K562 (cell line): ENCODE measurements at regions not wholly inside any gene's neighbourhood (a gene's known extent, or its start where the extent isn't known, plus 50 kb on each side); places are given as distances from the start of the nearest gene placed in this dataset.

Source experiments
- ATAC-seq: fragments of 200-7000 bp; cut with Tn5 transposase; 3 replicates; pipeline ENCODE4 v1.9.1; 2020; ENCODE audit warnings: moderate library complexity
- BruUV-seq: library from RNA; stranded (reverse); fragments of 400-500 nt; replicated peaks from 2 replicates; lab custom pipeline; 2021; lab: Mats Ljungman, UMichigan
- CTCF ChIA-PET: fragments of 300-600 bp; formaldehyde crosslinking; extraction: SDS; loops from one replicate; lab custom pipeline; 2021; ENCODE audit warnings: low intra/inter-chr PET ratio; lab: Yijun Ruan, JAX
- POLR2A ChIA-PET: fragments of 300-600, 350-650 bp; sonication (Branson Sonifier 250); formaldehyde crosslinking; extraction: SDS; loops from one replicate; lab custom pipeline; 2021; ENCODE audit warnings: antibody characterized with exemption, inconsistent platforms; lab: Yijun Ruan, JAX
- DNase-seq, 4 experiments: peaks; one replicate each; pipeline versions ENCODE4 v3.0.0 to v3.0.0-alpha.2; 2011 to 2018; ENCODE audit warnings: low spot score in 3 of 4, mixed read lengths in 3 of 4; ENCODE audit errors: extremely low read depth in 1 of 4
- FAIRE-seq: peaks from 2 replicates; lab custom pipeline; 2011; peaks lifted over from hg19 to GRCh38; lab: Jason Lieb, UNC
- H2AFZ ChIP-seq: 2 replicates; pipeline ENCODE4 v1.6.0; 2011; ENCODE audit warnings: low read depth, low read length, control low read depth, inconsistent platforms
- H3K27ac ChIP-seq: fragments of 200-600 bp; 3 replicates; pipeline ENCODE4 v1.8.0; 2011; ENCODE audit warnings: low read depth, mild to moderate bottlenecking, control low read depth, inconsistent platforms, low read length, moderate library complexity, mixed read lengths; ENCODE audit errors: extremely low read depth
- H3K27me3 ChIP-seq, 2 experiments: fragments of 300-600 bp in 1 of 2; 2 replicates in 1 of 2; 3 replicates in 1 of 2; pipeline versions ENCODE4 v1.6.0 to v1.8.0; 2011; ENCODE audit warnings: inconsistent platforms in 2 of 2, low read length in 2 of 2, mild to moderate bottlenecking in 1 of 2, mixed read lengths in 1 of 2, moderate library complexity in 1 of 2; ENCODE audit not compliant: control insufficient read depth in 2 of 2, insufficient read depth in 2 of 2
- H3K36me3 ChIP-seq: fragments of 300-600 bp; 3 replicates; pipeline ENCODE4 v1.8.0; 2011; ENCODE audit warnings: mild to moderate bottlenecking, low read length, inconsistent platforms; ENCODE audit not compliant: control insufficient read depth, insufficient read depth
- H3K4me1 ChIP-seq, 2 experiments: fragments of 200-600 bp in 1 of 2; replicated peaks in 1 of 2; 2 replicates in 1 of 2; 3 replicates in 1 of 2; pipeline versions ENCODE4 v1.5.1 to v1.8.0; 2011; ENCODE audit warnings: inconsistent platforms in 2 of 2, low read length in 2 of 2, mild to moderate bottlenecking in 1 of 2, mixed read lengths in 1 of 2, moderate library complexity in 1 of 2; ENCODE audit not compliant: control insufficient read depth in 2 of 2, insufficient read depth in 2 of 2
- H3K4me2 ChIP-seq: 2 replicates; pipeline ENCODE4 v1.6.1; 2011; ENCODE audit warnings: low read length, control low read depth, inconsistent platforms, mixed read lengths; ENCODE audit not compliant: insufficient read depth
- H3K4me3 ChIP-seq: fragments of 200-600 bp; sonication (generic), shearing (Covaris generic); 2 replicates; pipeline ENCODE4 v1.5.1; 2016; ENCODE audit warnings: control low read depth, inconsistent platforms
- H3K79me2 ChIP-seq: fragments of 200-600 bp; 3 replicates; pipeline ENCODE4 v1.8.0; 2011; ENCODE audit warnings: low read length, inconsistent platforms; ENCODE audit not compliant: control insufficient read depth, insufficient read depth
- H3K9ac ChIP-seq, 2 experiments: 2 replicates each; pipeline versions ENCODE4 v1.6.0 to v1.6.1; 2011; ENCODE audit warnings: low read depth in 2 of 2, low read length in 2 of 2, control low read depth in 1 of 2, inconsistent platforms in 1 of 2, mild to moderate bottlenecking in 1 of 2, mixed read lengths in 1 of 2; ENCODE audit not compliant: insufficient read depth in 1 of 2
- H3K9me1 ChIP-seq: one replicate; pipeline ENCODE4 v1.6.0; 2011; ENCODE audit warnings: inconsistent platforms, mild to moderate bottlenecking, low read length, moderate library complexity; ENCODE audit not compliant: control insufficient read depth, insufficient read depth
- H3K9me3 ChIP-seq: replicated peaks from 2 replicates; pipeline ENCODE4 v1.5.1; 2011; ENCODE audit warnings: low read depth, low read length, inconsistent platforms; ENCODE audit not compliant: control insufficient read depth, insufficient read depth
- H4K20me1 ChIP-seq: replicated peaks from 2 replicates; pipeline ENCODE4 v1.6.1; 2011; ENCODE audit warnings: low read length, inconsistent platforms, mixed read lengths; ENCODE audit not compliant: control insufficient read depth, insufficient read depth
- ATF2 ChIP-seq: sonication (generic); formaldehyde crosslinking; IDR thresholded peaks from 2 replicates; pipeline ENCODE4 v1.8.1; 2022; ENCODE audit warnings: missing genetic modification reagents
- CEBPB ChIP-seq: fragments of 450-650 bp; IDR thresholded peaks from 2 replicates; pipeline ENCODE4 v1.6.1; 2016; ENCODE audit warnings: missing genetic modification characterization, missing compliant biosample characterization
- KAT7 ChIP-seq: sonication (generic); formaldehyde crosslinking; IDR thresholded peaks from 2 replicates; pipeline ENCODE4 v1.8.0; 2022; ENCODE audit warnings: missing genetic modification reagents, mild to moderate bottlenecking, borderline replicate concordance
- LARP7 ChIP-seq: fragments of 450-650 bp; IDR thresholded peaks from 2 replicates; pipeline ENCODE4 v1.6.1; 2016
- NCOA4 ChIP-seq: fragments of 450-650 bp; IDR thresholded peaks from 2 replicates; pipeline ENCODE4 v1.6.1; 2018; ENCODE audit warnings: mild to moderate bottlenecking; ENCODE audit not compliant: partially characterized antibody
- RNF219 ChIP-seq: fragments of 250-450 bp; sonication (Bioruptor Pico); IDR thresholded peaks from 2 replicates; pipeline ENCODE4 v1.5.0; 2022; ENCODE audit warnings: mild to moderate bottlenecking
- SMARCA5 ChIP-seq: fragments of 450-650 bp; IDR thresholded peaks from 2 replicates; pipeline ENCODE4 v1.6.1; 2016
- SNIP1 ChIP-seq: fragments of 450-650 bp; IDR thresholded peaks from 2 replicates; pipeline ENCODE4 v1.7.1; 2017; ENCODE audit warnings: low read depth, mild to moderate bottlenecking
- SREBF2 ChIP-seq: sonication (generic); formaldehyde crosslinking; IDR thresholded peaks from 2 replicates; pipeline ENCODE4 v1.4.0; 2020; ENCODE audit warnings: mild to moderate bottlenecking, missing genetic modification reagents
- SRSF9 ChIP-seq: fragments of 200-400 bp; formaldehyde crosslinking; IDR thresholded peaks from 2 replicates; pipeline ENCODE4 v1.6.1; 2017; ENCODE audit warnings: low read depth, low read length, borderline replicate concordance
- THAP7 ChIP-seq: fragments of 250-450 bp; sonication (Bioruptor Pico); IDR thresholded peaks from 2 replicates; pipeline ENCODE4 v1.5.0; 2021
- ZHX1 ChIP-seq: fragments of 150-350 bp; conservative IDR thresholded peaks from 2 replicates; pipeline ENCODE4 v1.6.1; 2014; ENCODE audit warnings: low read length
- ZKSCAN1 ChIP-seq: fragments of 150-350 bp; IDR thresholded peaks from 2 replicates; pipeline ENCODE4 v1.6.1; 2016; ENCODE audit warnings: low read depth, low read length
- ZKSCAN8 ChIP-seq: fragments of 200-800 bp; sonication (Bioruptor generic); IDR thresholded peaks from 2 replicates; pipeline ENCODE4 v1.6.1; 2016; ENCODE audit warnings: missing genetic modification characterization, missing compliant biosample characterization
- ZNF197 ChIP-seq: fragments of 200-800 bp; sonication (Bioruptor generic); IDR thresholded peaks from 2 replicates; pipeline ENCODE4 v1.6.1; 2016; ENCODE audit warnings: low read depth, missing genetic modification characterization, missing compliant biosample characterization
- ZNF41 ChIP-seq: fragments of 250-450 bp; sonication (Bioruptor Pico); conservative IDR thresholded peaks from 2 replicates; pipeline ENCODE4 v1.4.0; 2020; ENCODE audit warnings: mild to moderate bottlenecking
- WGBS: fragments of 100-300 bp; shearing (Covaris generic); methylation state at CpG from one replicate; pipeline ENCODE4 v1.1.6; 2016; ENCODE audit warnings: low coverage, mixed read lengths; ENCODE audit not compliant: insufficient coverage; ENCODE audit errors: missing lambda C conversion rate; 5-methylcytosine and 5-hydroxymethylcytosine counted together
- in situ Hi-C: fragments of 300-500 bp; cut with MboI; formaldehyde crosslinking; loops from 4 replicates; pipeline ENCODE4 v1.15.0; 2018; ENCODE audit warnings: inconsistent platforms, mixed read lengths
- intact Hi-C: fragments of 100-400 bp; cut with micrococcal nuclease; formaldehyde crosslinking; loops from 2 replicates; pipeline ENCODE4 v1.14.2; 2022

GRCh38 chr10:10310498-10310897 is 707.2 kb upstream of the CELF2 start:
- Histone ChIP-seq H3K36me3 (no peaks in the 10 kb centered on the region), H3K27ac (no peak overlapping the region), H3K4me3 (no peak overlapping the region), H2AFZ (no peak overlapping the region), H3K9me3 (no peaks in the 10 kb centered on the region; the same call in 1 of the 2 replicates), H3K79me2 (no peaks in the 10 kb centered on the region), H3K4me2 (no peak overlapping the region), H3K9ac (no peak overlapping the region), H3K4me1 (no peaks in the 10 kb centered on the region), H4K20me1 (no peaks in the 10 kb centered on the region), H3K9me1 (no peaks in the 10 kb centered on the region), H3K27me3 (no peaks in the 10 kb centered on the region)
- 0% methylated on average over 1 of the region's 1 CpG for WGBS
- ChIA-PET CTCF (no interaction called here), POLR2A (interaction anchor here (0.6 kb wide), 1 partner anchor 728 kb away, joined by 3 read pairs; no protein-coding TSS in a partner anchor)
- DNase-seq (no peak), FAIRE-seq (no peak), ATAC-seq (no peak)
- in situ Hi-C loops: no loop called here
- BruUV-seq: no TSS peak
- intact Hi-C loops: no loop called here
- TF ChIP-seq LARP7: no peak
- TF ChIP-seq CEBPB (tag): no peak
- TF ChIP-seq SRSF9: no peak
- TF ChIP-seq ZKSCAN1: no peak
- no peak for TF ChIP-seq SMARCA5
- TF ChIP-seq SREBF2 (CRISPR knock-in tag): no peak
- no peak for TF ChIP-seq ZHX1
- TF ChIP-seq NCOA4: no peak
- no peak for TF ChIP-seq RNF219 (CRISPR knock-in tag)
- TF ChIP-seq ZNF197 (CRISPR knock-in tag): no peak
- TF ChIP-seq ATF2 (CRISPR knock-in tag): no peak
- TF ChIP-seq ZKSCAN8 (CRISPR knock-in tag): no peak
- TF ChIP-seq KAT7 (CRISPR knock-in tag): no peak
- no peak for TF ChIP-seq THAP7
- no peak for TF ChIP-seq SNIP1
- TF ChIP-seq ZNF41 (CRISPR knock-in tag): no peak
